A549 (cell line): ENCODE measurements at regions not wholly inside any gene's neighbourhood (a gene's known extent, or its start where the extent isn't known, plus 50 kb on each side); places are given as distances from the start of the nearest gene placed in this dataset.

Source experiments
- ATAC-seq, 2 experiments: fragments of 200-7000 bp in 1 of 2; fragments of >200 bp in 1 of 2; cut with Nextera tagmentation in 1 of 2; cut with Tn5 transposase in 1 of 2; 3 replicates each; pipeline versions ENCODE4 v1.8.0 to v1.9.1; 2018 to 2020; ENCODE audit warnings: mild to moderate bottlenecking in 1 of 2, moderate library complexity in 1 of 2
- CTCF ChIA-PET: fragments of 300-600 bp; sonication (Branson Sonifier 250); formaldehyde crosslinking; extraction: SDS; loops from one replicate; lab custom pipeline; 2021; ENCODE audit warnings: antibody characterized with exemption, inconsistent platforms; lab: Yijun Ruan, JAX
- POLR2A ChIA-PET: fragments of 350-600 bp; formaldehyde crosslinking; extraction: SDS; loops from one replicate; lab custom pipeline; 2021; ENCODE audit warnings: antibody characterized with exemption, inconsistent platforms; lab: Yijun Ruan, JAX
- DNase-seq, 2 experiments: peaks; one replicate each; pipeline versions ENCODE4 v3.0.0 to v3.0.0-alpha.2; 2011 to 2016; ENCODE audit warnings: low read depth in 1 of 2, low spot score in 1 of 2
- FAIRE-seq: peaks from 2 replicates; lab custom pipeline; 2011; peaks lifted over from hg19 to GRCh38; lab: Jason Lieb, UNC
- H3K27ac ChIP-seq, 2 experiments: fragments of >200 bp; sonication (Bioruptor Twin); formaldehyde crosslinking; 3 replicates each; pipeline ENCODE4 v1.5.1; 2016 to 2017
- H3K4me1 ChIP-seq: fragments of >200 bp; sonication (Bioruptor Twin); formaldehyde crosslinking; 3 replicates; pipeline ENCODE4 v1.6.1; 2016
- H3K4me2 ChIP-seq: fragments of >200 bp; sonication (Bioruptor Twin); formaldehyde crosslinking; 3 replicates; pipeline ENCODE4 v1.6.1; 2016
- H3K4me3 ChIP-seq: fragments of >200 bp; sonication (Bioruptor Twin); formaldehyde crosslinking; 3 replicates; pipeline ENCODE4 v1.5.1; 2016
- H3K9me3 ChIP-seq: fragments of >200 bp; sonication (Bioruptor Twin); formaldehyde crosslinking; 3 replicates; pipeline ENCODE4 v1.6.1; 2016
- ATOH8 ChIP-seq: fragments of 250-450 bp; sonication (Bioruptor Pico); IDR thresholded peaks from 2 replicates; pipeline ENCODE4 v1.5.0; 2020; ENCODE audit warnings: low read depth, mild to moderate bottlenecking, moderate library complexity
- BHLHE40 ChIP-seq: IDR thresholded peaks from 2 replicates; pipeline ENCODE4 v1.6.1; 2012; ENCODE audit warnings: low read depth, low read length, inconsistent platforms
- CHD2 ChIP-seq: fragments of 150-350 bp; IDR thresholded peaks from 2 replicates; pipeline ENCODE4 v1.6.1; 2014; ENCODE audit warnings: low read length; ENCODE audit not compliant: partially characterized antibody
- EHF ChIP-seq: fragments of 250-450 bp; sonication (Bioruptor Pico); IDR thresholded peaks from 2 replicates; pipeline ENCODE4 v1.5.0; 2020; ENCODE audit warnings: mild to moderate bottlenecking
- FOSB ChIP-seq: fragments of 250-450 bp; sonication (Bioruptor Pico); IDR thresholded peaks from 2 replicates; pipeline ENCODE4 v1.5.0; 2020; ENCODE audit warnings: mild to moderate bottlenecking, moderate library complexity
- FOSL2 ChIP-seq, 2 experiments: fragments of 450-650 bp in 1 of 2; fragments of >200 bp in 1 of 2; sonication (Bioruptor Twin) in 1 of 2; formaldehyde crosslinking; IDR thresholded peaks; 2 replicates each; pipeline versions ENCODE4 v1.5.0 to v1.6.1; 2016 to 2020; ENCODE audit warnings: mild to moderate bottlenecking in 1 of 2, moderate library complexity in 1 of 2
- HDAC2 ChIP-seq: fragments of 200-600 bp; sonication (generic); IDR thresholded peaks from 2 replicates; pipeline ENCODE4 v1.6.1; 2016
- HEYL ChIP-seq: fragments of 250-450 bp; sonication (Bioruptor Pico); IDR thresholded peaks from 2 replicates; pipeline ENCODE4 v1.8.0; 2021; ENCODE audit warnings: mild to moderate bottlenecking, moderate library complexity
- KDM5A ChIP-seq: fragments of 200-600 bp; sonication (generic); IDR thresholded peaks from 2 replicates; pipeline ENCODE4 v1.6.1; 2016; ENCODE audit warnings: antibody characterized with exemption, mild to moderate bottlenecking
- MAFK ChIP-seq: fragments of 450-650 bp; IDR thresholded peaks from 2 replicates; pipeline ENCODE4 v1.6.1; 2014; ENCODE audit not compliant: partially characterized antibody
- MAX ChIP-seq: IDR thresholded peaks from 2 replicates; pipeline ENCODE4 v1.6.1; 2012
- MYC ChIP-seq: IDR thresholded peaks from 2 replicates; pipeline ENCODE4 v1.6.1; 2012; ENCODE audit warnings: mild to moderate bottlenecking, inconsistent platforms, low read length, improper control_type of control experiment, borderline replicate concordance
- PHF8 ChIP-seq: fragments of 200-600 bp; sonication (generic); IDR thresholded peaks from 2 replicates; pipeline ENCODE4 v1.6.1; 2016; ENCODE audit warnings: low read depth, mild to moderate bottlenecking, antibody characterized with exemption, moderate library complexity, borderline replicate concordance
- POLR2A ChIP-seq: IDR thresholded peaks from 2 replicates; pipeline ENCODE4 v1.6.1; 2012; ENCODE audit warnings: mild to moderate bottlenecking, low read length
- RAD21 ChIP-seq, 2 experiments: fragments of >200 bp in 1 of 2; sonication (Bioruptor Twin) in 1 of 2; formaldehyde crosslinking in 1 of 2; IDR thresholded peaks in 1 of 2; conservative IDR thresholded peaks in 1 of 2; 2 replicates in 1 of 2; 3 replicates in 1 of 2; pipeline ENCODE4 v1.6.1; 2012 to 2018; ENCODE audit warnings: inconsistent platforms in 1 of 2
- RCOR1 ChIP-seq: fragments of 150-350 bp; IDR thresholded peaks from 2 replicates; pipeline ENCODE4 v1.6.1; 2014; ENCODE audit warnings: antibody characterized with exemption, low read length, low read depth
- REST ChIP-seq: fragments of 200-600 bp; sonication (generic); IDR thresholded peaks from 2 replicates; pipeline ENCODE4 v1.6.1; 2016; ENCODE audit warnings: antibody characterized with exemption, mild to moderate bottlenecking, moderate library complexity
- RFX5 ChIP-seq: fragments of 450-650 bp; IDR thresholded peaks from 2 replicates; pipeline ENCODE4 v1.7.1; 2014; ENCODE audit warnings: antibody characterized with exemption, mild to moderate bottlenecking, moderate library complexity
- RNF2 ChIP-seq: fragments of 200-600 bp; sonication (generic); IDR thresholded peaks from 2 replicates; pipeline ENCODE4 v1.6.1; 2016; ENCODE audit warnings: low read depth, mild to moderate bottlenecking, antibody characterized with exemption, moderate library complexity, borderline replicate concordance
- SMC3 ChIP-seq: fragments of >200 bp; sonication (Bioruptor Twin); formaldehyde crosslinking; IDR thresholded peaks from 3 replicates; pipeline ENCODE4 v1.6.1; 2018; ENCODE audit warnings: inconsistent platforms
- SREBF2 ChIP-seq: fragments of 450-650 bp; IDR thresholded peaks from 2 replicates; pipeline ENCODE4 v1.6.1; 2014; ENCODE audit warnings: mild to moderate bottlenecking, moderate library complexity
- TP53 ChIP-seq: fragments of 250-450 bp; sonication (Bioruptor Pico); IDR thresholded peaks from 2 replicates; pipeline ENCODE4 v1.5.0; 2021; ENCODE audit warnings: mild to moderate bottlenecking, moderate library complexity
- ZNF302 ChIP-seq: fragments of 250-450 bp; sonication (Bioruptor Pico); IDR thresholded peaks from 2 replicates; pipeline ENCODE4 v1.9.0; 2021; ENCODE audit warnings: inconsistent platforms, mild to moderate bottlenecking, moderate library complexity
- WGBS: methylation state at CpG from one replicate; pipeline ENCODE4 v1.1.6; 2017; ENCODE audit errors: missing lambda C conversion rate; 5-methylcytosine and 5-hydroxymethylcytosine counted together
- TF ChIP-seq, protein P1 (sequence below): fragments of >200 bp; sonication (Bioruptor Twin); formaldehyde crosslinking; IDR thresholded peaks from 3 replicates; pipeline ENCODE4 v1.5.1; 2016
- TF ChIP-seq, protein P2 (sequence below): fragments of 250-450 bp; sonication (Bioruptor Pico); IDR thresholded peaks from 2 replicates; pipeline ENCODE4 v1.5.0; 2021; ENCODE audit warnings: mild to moderate bottlenecking, moderate library complexity, borderline replicate concordance
- TF ChIP-seq, protein P3 (sequence below): fragments of 450-650 bp; IDR thresholded peaks from 2 replicates; pipeline ENCODE4 v1.6.1; 2014; ENCODE audit warnings: antibody characterized with exemption

DNA sequence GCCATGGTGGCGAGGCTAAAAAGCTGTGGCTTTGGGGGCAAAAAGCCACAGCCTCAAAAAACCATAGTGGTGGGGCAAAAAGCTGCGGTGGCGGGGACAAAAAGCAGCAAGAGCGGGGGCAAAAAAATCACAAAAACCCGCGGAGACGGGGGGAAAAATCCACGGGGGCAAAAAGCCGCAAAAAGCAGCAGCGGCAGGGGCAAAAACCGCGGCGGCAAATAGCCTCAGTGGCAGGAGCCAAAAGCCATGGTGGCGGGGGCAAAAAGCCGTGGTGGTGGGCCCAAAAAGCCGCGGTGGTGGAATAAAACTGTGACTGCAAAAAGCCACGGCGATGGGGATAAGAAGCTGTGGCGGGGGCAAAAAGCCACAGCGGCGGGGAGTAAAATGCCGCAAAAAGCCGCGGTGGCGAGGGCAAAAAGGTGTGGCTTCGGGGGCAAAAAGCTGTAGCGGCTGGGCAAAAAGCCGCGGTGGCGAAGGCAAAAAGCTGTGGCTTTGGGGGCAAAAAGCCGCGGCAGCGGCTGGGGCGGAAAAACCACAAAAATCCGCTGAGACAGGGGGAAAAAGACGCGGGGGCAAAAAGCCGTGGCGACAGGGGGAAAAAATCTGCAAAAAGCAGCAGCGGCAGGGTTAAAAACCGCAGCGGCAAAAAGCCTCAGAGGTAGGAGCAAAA lies 526.6 kb downstream of the ZNF33B start:
- no peak for DNase-seq
- no peaks in the 10 kb centered on the region for H3K9me3 ChIP-seq
- 78% methylated on average over 42 of the region's 43 CpGs for WGBS
- CTCF ChIA-PET: no interaction called here
- no peaks in the 10 kb centered on the region for H3K4me1 ChIP-seq
- no peak overlapping the region for H3K27ac ChIP-seq
- H3K4me2 ChIP-seq: no peak overlapping the region
- H3K4me3 ChIP-seq: no peak overlapping the region
- TF ChIP-seq POLR2A: no peak
- no peak for TF ChIP-seq TP53 (CRISPR knock-in tag)
- TF ChIP-seq, protein P1, sequence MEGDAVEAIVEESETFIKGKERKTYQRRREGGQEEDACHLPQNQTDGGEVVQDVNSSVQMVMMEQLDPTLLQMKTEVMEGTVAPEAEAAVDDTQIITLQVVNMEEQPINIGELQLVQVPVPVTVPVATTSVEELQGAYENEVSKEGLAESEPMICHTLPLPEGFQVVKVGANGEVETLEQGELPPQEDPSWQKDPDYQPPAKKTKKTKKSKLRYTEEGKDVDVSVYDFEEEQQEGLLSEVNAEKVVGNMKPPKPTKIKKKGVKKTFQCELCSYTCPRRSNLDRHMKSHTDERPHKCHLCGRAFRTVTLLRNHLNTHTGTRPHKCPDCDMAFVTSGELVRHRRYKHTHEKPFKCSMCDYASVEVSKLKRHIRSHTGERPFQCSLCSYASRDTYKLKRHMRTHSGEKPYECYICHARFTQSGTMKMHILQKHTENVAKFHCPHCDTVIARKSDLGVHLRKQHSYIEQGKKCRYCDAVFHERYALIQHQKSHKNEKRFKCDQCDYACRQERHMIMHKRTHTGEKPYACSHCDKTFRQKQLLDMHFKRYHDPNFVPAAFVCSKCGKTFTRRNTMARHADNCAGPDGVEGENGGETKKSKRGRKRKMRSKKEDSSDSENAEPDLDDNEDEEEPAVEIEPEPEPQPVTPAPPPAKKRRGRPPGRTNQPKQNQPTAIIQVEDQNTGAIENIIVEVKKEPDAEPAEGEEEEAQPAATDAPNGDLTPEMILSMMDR: no peak
- TF ChIP-seq EHF (CRISPR knock-in tag): no peak
- TF ChIP-seq MAFK: no peak
- no peak for TF ChIP-seq RNF2
- no peak for TF ChIP-seq ATOH8 (CRISPR knock-in tag)
- no peak for TF ChIP-seq KDM5A
- TF ChIP-seq, protein P2, sequence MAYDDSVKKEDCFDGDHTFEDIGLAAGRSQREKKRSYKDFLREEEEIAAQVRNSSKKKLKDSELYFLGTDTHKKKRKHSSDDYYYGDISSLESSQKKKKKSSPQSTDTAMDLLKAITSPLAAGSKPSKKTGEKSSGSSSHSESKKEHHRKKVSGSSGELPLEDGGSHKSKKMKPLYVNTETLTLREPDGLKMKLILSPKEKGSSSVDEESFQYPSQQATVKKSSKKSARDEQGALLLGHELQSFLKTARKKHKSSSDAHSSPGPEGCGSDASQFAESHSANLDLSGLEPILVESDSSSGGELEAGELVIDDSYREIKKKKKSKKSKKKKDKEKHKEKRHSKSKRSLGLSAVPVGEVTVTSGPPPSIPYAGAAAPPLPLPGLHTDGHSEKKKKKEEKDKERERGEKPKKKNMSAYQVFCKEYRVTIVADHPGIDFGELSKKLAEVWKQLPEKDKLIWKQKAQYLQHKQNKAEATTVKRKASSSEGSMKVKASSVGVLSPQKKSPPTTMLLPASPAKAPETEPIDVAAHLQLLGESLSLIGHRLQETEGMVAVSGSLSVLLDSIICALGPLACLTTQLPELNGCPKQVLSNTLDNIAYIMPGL (CRISPR knock-in tag): no peak
- TF ChIP-seq MAX: no peak
- TF ChIP-seq SMC3: no peak
- no peak for TF ChIP-seq PHF8
- TF ChIP-seq HEYL (CRISPR knock-in tag): no peak
- TF ChIP-seq, protein P3, sequence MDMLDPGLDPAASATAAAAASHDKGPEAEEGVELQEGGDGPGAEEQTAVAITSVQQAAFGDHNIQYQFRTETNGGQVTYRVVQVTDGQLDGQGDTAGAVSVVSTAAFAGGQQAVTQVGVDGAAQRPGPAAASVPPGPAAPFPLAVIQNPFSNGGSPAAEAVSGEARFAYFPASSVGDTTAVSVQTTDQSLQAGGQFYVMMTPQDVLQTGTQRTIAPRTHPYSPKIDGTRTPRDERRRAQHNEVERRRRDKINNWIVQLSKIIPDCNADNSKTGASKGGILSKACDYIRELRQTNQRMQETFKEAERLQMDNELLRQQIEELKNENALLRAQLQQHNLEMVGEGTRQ: no peak
- TF ChIP-seq, all 56 proteins: peak for 0
- FAIRE-seq (no peak), ATAC-seq (no peak)
- POLR2A ChIA-PET: no interaction called here

GRCh38 chr10:42111076-42111475 lies 527.3 kb downstream of the ZNF33B start:
- no peaks in the 10 kb centered on the region for H3K9me3 ChIP-seq
- DNase-seq (no peak), ATAC-seq (no peak), FAIRE-seq (no peak)
- WGBS: 68% methylated on average over 32 of the region's 33 CpGs
- H3K27ac ChIP-seq: no peak overlapping the region
- ChIA-PET POLR2A (no interaction called here), CTCF (no interaction called here)
- TF ChIP-seq HDAC2 (no peak), FOSL2 (IDR thresholded peaks at IDR 0.05) (no peak), FOSL2 (CRISPR knock-in tag; IDR thresholded peaks at IDR 0.05) (no peak), CHD2 (no peak), RAD21 (conservative IDR thresholded peaks at IDR 0.05 in 1 of 2, IDR thresholded peaks at IDR 0.05 in 1 of 2) (no peak), PHF8 (no peak), EHF (CRISPR knock-in tag) (no peak), MYC (no peak), SREBF2 (no peak), RCOR1 (no peak), BHLHE40 (no peak), ZNF302 (CRISPR knock-in tag) (no peak), RFX5 (no peak), RNF2 (no peak), TP53 (CRISPR knock-in tag) (no peak), FOSB (CRISPR knock-in tag) (no peak), REST (no peak)
- no peak overlapping the region for H3K4me3 ChIP-seq
- H3K4me2 ChIP-seq: no peak overlapping the region
- H3K4me1 ChIP-seq: no peaks in the 10 kb centered on the region
